OCI-LY3 (cell line): ENCODE measurements at regions not wholly inside any gene's neighbourhood (a gene's known extent, or its start where the extent isn't known, plus 50 kb on each side); places are given as distances from the start of the nearest gene placed in this dataset.
"Not testable (repeated sequence)": the region's sequence is repeated elsewhere in the genome, so short reads cannot be mapped to it uniquely, and the experiment has no call there.

Source experiments
- H2AFZ ChIP-seq: fragments of 200-600, 300-600 bp; shearing (Covaris generic); 2 replicates; pipeline ENCODE4 v1.6.0; 2014; ENCODE audit warnings: antibody characterized with exemption, low read depth, low read length
- H3K27ac ChIP-seq: fragments of 200-600, 300-600 bp; sonication (generic); 2 replicates; pipeline ENCODE4 v1.5.1; 2014; ENCODE audit warnings: mild to moderate bottlenecking, low read length, moderate library complexity, mixed read lengths
- H3K27me3 ChIP-seq: fragments of 200-600, 300-600 bp; sonication (generic); 2 replicates; pipeline ENCODE4 v1.6.1; 2014; ENCODE audit warnings: low read depth, low read length, mixed read lengths
- H3K36me3 ChIP-seq: fragments of 200-600, 300-600 bp; sonication (generic); replicated peaks from 2 replicates; pipeline ENCODE3; 2014; ENCODE audit warnings: low read depth, low read length, mixed read lengths
- H3K4me1 ChIP-seq: fragments of 300-600, 200-600 bp; sonication (generic); 2 replicates; pipeline ENCODE4 v1.6.1; 2014; ENCODE audit warnings: low read length, mixed read lengths
- H3K4me2 ChIP-seq: fragments of 200-600, 300-600 bp; sonication (generic); 2 replicates; pipeline ENCODE4 v1.6.1; 2014; ENCODE audit warnings: low read length, mixed read lengths
- H3K4me3 ChIP-seq: fragments of 300-600, 200-600 bp; sonication (generic); 2 replicates; pipeline ENCODE4 v1.5.1; 2014; ENCODE audit warnings: antibody characterized with exemption, mild to moderate bottlenecking, low read length, moderate library complexity
- H3K79me2 ChIP-seq: fragments of 300-600, 200-600 bp; shearing (Covaris generic); 2 replicates; pipeline ENCODE4 v1.6.1; 2014; ENCODE audit warnings: mild to moderate bottlenecking, low read length, mixed read lengths
- H3K9ac ChIP-seq: fragments of 300-600, 200-600 bp; shearing (Covaris generic); 2 replicates; pipeline ENCODE4 v1.6.0; 2014; ENCODE audit warnings: mild to moderate bottlenecking, low read length, moderate library complexity
- H3K9me3 ChIP-seq: fragments of 200-600, 300-600 bp; shearing (Covaris generic); 2 replicates; pipeline ENCODE4 v1.6.1; 2014; ENCODE audit warnings: low read length, mixed read lengths; ENCODE audit not compliant: insufficient read depth
- H4K20me1 ChIP-seq: fragments of 200-600, 300-600 bp; sonication (generic); 2 replicates; pipeline ENCODE4 v1.6.1; 2016; ENCODE audit warnings: low read length, mixed read lengths; ENCODE audit not compliant: insufficient read depth
- CTCF ChIP-seq: fragments of 200-600, 300-600 bp; sonication (generic); IDR thresholded peaks from 2 replicates; pipeline ENCODE4 v1.5.1; 2014; ENCODE audit warnings: antibody characterized with exemption, low read length, low read depth
- EZH2phosphoT487 ChIP-seq: fragments of 200-600 bp; shearing (Covaris generic); IDR thresholded peaks from 2 replicates; pipeline ENCODE4 v1.6.1; 2018; ENCODE audit warnings: antibody characterized with exemption, mixed run types, low read depth

DNA sequence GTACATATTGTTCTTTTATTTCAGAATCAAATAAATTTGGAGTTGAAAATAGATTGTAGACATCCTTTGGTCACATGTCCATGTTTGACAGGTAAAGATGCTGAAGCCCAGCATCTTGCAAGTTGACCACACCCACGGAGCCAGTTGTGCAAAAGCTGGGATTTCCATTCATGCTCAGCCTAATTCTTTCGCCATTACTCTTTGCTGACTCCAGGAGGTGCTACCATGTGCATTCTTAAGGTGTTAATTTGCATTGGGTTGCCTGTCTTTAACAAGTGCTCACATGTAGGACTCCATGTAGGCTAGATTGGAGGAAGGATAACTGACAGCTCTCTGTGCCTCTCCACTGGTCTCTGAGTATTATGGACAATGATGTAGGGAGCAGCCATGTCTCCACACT, 660.7 kb downstream of the LMO4 start:
- Histone ChIP-seq H3K9ac (no peak overlapping the region), H3K27ac (no peak overlapping the region), H3K4me2 (no peak overlapping the region), H3K9me3 (no peaks in the 10 kb centered on the region), H3K27me3 (no peaks in the 10 kb centered on the region), H4K20me1 (no peaks in the 10 kb centered on the region), H3K4me1 (no peaks in the 10 kb centered on the region), H3K4me3 (no peak overlapping the region), H3K79me2 (no peaks in the 10 kb centered on the region), H2AFZ (no peak overlapping the region), H3K36me3 (no peaks in the 10 kb centered on the region)
- TF ChIP-seq EZH2phosphoT487 (no peak), CTCF (no peak)

- not testable (repeated sequence) for H3K27me3 ChIP-seq, H3K4me3 ChIP-seq, H3K4me1 ChIP-seq, H3K9me3 ChIP-seq, H3K27ac ChIP-seq, H2AFZ ChIP-seq, H3K79me2 ChIP-seq, H3K36me3 ChIP-seq, H4K20me1 ChIP-seq, H3K4me2 ChIP-seq, H3K9ac ChIP-seq
Observed at GRCh38 chr1:87992536-87992935, 663.9 kb downstream of the LMO4 start.

DNA sequence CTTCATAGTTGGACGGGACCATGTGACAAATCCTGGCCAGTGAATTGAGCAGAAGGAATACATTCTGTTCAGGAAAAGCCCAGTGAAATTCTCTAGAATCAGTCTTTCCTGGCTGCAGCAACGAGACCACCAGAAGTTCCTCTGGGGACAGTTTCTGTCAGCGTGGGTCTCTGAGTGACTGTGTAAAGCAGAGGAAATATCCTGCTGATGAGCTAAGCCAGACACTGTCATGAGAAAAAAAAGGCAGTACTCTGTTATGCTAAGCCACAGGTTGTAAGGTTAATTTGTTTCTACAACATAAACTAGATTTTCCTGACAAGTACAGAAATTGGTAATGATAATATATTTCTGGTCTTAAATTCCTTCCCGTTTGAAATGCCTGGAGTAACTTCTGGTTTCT, 664.4 kb downstream of the LMO4 start:
- H3K4me2 ChIP-seq: no peak overlapping the region
- H3K27me3 ChIP-seq: no peaks in the 10 kb centered on the region
- H3K27ac ChIP-seq: no peak overlapping the region
- H3K4me3 ChIP-seq: no peak overlapping the region
- H3K9ac ChIP-seq: no peak overlapping the region
- H3K36me3 ChIP-seq: no peaks in the 10 kb centered on the region
- TF ChIP-seq EZH2phosphoT487: no peak
- TF ChIP-seq CTCF: no peak
- no peaks in the 10 kb centered on the region for H3K4me1 ChIP-seq
- no peaks in the 10 kb centered on the region for H4K20me1 ChIP-seq
- no peak overlapping the region for H2AFZ ChIP-seq
- H3K9me3 ChIP-seq: no peaks in the 10 kb centered on the region
- H3K79me2 ChIP-seq: no peaks in the 10 kb centered on the region

GRCh38 chr1:87999852-88000251, 671.2 kb downstream of the LMO4 start:
- no peak for TF ChIP-seq EZH2phosphoT487
- no peak for TF ChIP-seq CTCF
- no peak overlapping the region for H3K4me2 ChIP-seq
- no peak overlapping the region for H3K27ac ChIP-seq
- no peak overlapping the region for H3K4me3 ChIP-seq
- H4K20me1 ChIP-seq: no peaks in the 10 kb centered on the region
- no peaks in the 10 kb centered on the region for H3K79me2 ChIP-seq
- 0 out of 2 replicates have a peak, but pooled peaks cover 4% of the 10 kb centered on the region for H3K27me3 ChIP-seq
- H2AFZ ChIP-seq: no peak overlapping the region
- H3K4me1 ChIP-seq: no peaks in the 10 kb centered on the region
- no peak overlapping the region for H3K9ac ChIP-seq
- H3K9me3 ChIP-seq: no peaks in the 10 kb centered on the region
- no peaks in the 10 kb centered on the region for H3K36me3 ChIP-seq

DNA sequence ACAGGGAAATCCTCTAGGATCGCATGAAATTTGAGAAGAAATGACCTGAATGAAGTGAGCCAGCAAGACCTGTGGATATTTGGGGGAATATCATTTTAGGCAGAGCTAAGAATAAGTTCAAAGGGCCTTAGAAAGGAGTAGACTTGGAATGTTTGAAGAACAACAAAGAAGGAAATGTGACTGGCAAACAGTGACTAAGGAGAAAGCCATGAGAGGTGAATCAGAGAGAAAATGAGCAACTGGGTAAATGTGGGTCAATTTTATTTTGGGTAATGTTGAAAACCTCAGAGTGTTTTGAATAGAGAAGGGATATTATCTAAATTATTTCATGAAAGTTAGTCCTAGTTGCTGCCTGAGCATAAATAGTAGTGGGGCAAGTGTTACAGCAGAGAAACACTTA, 672.8 kb downstream of the LMO4 start:
- Histone ChIP-seq H2AFZ (no peak overlapping the region), H3K36me3 (no peaks in the 10 kb centered on the region), H3K27me3 (0 out of 2 replicates have a peak, but pooled peaks cover 4% of the 10 kb centered on the region), H4K20me1 (no peaks in the 10 kb centered on the region), H3K9ac (no peak overlapping the region), H3K4me1 (no peaks in the 10 kb centered on the region), H3K4me3 (no peak overlapping the region), H3K4me2 (no peak overlapping the region), H3K27ac (no peak overlapping the region), H3K79me2 (no peaks in the 10 kb centered on the region), H3K9me3 (no peaks in the 10 kb centered on the region)
- TF ChIP-seq CTCF (no peak), EZH2phosphoT487 (no peak)
